AG09309 (cell line): ENCODE measurements at regions not wholly inside any gene's neighbourhood (a gene's known extent, or its start where the extent isn't known, plus 50 kb on each side); places are given as distances from the start of the nearest gene placed in this dataset.

Experiments
- DNase-seq: peaks from one replicate; pipeline ENCODE4 v3.0.0-alpha.2; 2010; ENCODE audit warnings: low read depth
- H3K4me3 ChIP-seq: 2 replicates; pipeline ENCODE4 v1.5.1; 2011; ENCODE audit warnings: mild to moderate bottlenecking, low read depth, low read length, moderate library complexity; ENCODE audit not compliant: control insufficient read depth
- TF ChIP-seq, protein P1 (sequence below): IDR thresholded peaks from 2 replicates; pipeline ENCODE4 v1.5.1; 2011; ENCODE audit warnings: mild to moderate bottlenecking, low read depth, low read length, inconsistent platforms; ENCODE audit not compliant: insufficient read depth, control insufficient read depth; ENCODE audit errors: missing control alignments

DNA sequence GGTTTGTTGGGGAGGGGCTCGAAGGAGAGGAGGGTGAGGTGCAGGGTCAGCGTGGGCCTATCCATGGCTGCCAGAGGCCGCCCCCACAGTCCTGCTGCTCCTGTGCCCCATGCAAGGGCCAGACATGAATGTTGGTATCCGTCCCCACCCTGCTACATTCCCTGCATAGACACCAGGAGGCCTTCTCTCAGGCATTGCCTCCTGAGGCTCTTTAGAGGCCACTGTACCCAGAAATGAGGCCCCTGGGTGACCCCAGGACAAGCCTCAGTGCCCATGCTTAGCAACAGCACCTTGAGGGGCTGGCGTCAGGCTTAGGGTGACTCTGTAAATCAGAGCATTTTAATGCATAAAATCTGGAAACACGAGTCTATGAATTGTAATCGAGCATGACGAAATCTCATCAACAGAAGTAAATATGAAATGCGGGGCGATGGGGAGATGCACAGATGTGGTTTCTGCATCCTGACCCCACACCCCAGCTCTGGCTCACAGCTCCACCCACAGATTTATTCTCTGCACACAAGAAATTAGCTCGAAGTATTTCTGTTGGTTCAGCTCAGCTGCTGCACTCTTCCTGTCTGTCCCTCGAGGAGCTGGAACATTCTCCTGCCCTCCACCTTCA, 124.0 kb upstream of the CSF3R start:
- no peak for DNase-seq
- no peak overlapping the region for H3K4me3 ChIP-seq
- TF ChIP-seq, protein P1, sequence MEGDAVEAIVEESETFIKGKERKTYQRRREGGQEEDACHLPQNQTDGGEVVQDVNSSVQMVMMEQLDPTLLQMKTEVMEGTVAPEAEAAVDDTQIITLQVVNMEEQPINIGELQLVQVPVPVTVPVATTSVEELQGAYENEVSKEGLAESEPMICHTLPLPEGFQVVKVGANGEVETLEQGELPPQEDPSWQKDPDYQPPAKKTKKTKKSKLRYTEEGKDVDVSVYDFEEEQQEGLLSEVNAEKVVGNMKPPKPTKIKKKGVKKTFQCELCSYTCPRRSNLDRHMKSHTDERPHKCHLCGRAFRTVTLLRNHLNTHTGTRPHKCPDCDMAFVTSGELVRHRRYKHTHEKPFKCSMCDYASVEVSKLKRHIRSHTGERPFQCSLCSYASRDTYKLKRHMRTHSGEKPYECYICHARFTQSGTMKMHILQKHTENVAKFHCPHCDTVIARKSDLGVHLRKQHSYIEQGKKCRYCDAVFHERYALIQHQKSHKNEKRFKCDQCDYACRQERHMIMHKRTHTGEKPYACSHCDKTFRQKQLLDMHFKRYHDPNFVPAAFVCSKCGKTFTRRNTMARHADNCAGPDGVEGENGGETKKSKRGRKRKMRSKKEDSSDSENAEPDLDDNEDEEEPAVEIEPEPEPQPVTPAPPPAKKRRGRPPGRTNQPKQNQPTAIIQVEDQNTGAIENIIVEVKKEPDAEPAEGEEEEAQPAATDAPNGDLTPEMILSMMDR = no peak

DNA sequence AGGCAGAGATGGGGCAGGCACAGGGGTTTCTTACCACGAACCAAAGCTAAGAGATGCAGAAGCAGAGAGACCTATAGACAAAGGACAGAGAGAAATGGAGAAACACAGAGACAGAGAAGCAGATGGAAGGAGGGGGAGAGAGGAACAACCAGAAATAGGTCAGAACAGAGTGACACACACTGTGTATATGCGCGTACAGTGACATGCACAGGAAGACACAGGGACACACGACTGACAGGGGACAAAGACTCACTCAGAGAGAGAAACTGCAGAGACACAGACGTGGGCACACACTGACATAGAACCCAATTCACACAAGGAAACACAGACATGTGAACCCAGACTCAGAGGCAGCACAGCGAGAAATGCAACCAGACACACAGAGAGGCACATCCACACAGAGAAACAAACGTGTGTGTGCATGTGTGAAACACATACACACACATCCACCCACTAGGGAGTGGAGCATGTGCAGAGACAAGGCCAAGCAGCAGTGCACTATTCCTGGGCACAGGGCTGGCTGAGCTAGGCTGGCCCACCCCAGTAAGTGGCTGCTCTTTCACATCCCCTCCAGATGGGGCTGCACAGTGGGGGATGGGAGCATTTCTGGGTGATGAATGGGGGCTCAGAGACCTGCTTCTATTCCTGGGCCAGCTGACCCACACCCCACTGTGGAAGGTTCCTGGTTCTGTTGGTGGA, 123.4 kb upstream of the CSF3R start:
- no peak for DNase-seq
- TF ChIP-seq, protein P1 = no peak
- H3K4me3 ChIP-seq = no peak overlapping the region

DNA sequence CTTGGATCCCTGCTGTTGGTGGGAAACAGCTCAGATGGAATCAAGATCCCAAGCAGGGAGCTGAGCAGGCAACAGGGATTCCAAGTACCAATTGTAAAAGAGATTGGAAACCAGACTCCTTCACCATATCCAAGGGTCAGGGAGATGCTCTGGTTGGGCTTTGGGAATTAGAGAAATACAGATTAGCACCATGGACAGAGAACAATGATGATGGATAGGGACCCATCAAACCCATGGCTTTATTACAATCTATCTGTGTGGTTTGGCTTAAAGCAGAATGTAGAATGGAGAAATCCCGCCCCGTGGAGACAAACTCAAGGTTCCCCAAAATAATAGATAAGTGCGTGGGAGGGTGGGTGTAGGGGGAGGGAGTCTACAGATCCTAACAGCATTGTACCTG, 120.7 kb upstream of the CSF3R start:
- no peak for DNase-seq
- TF ChIP-seq, protein P1 = no peak
- H3K4me3 ChIP-seq = no peak overlapping the region

DNA sequence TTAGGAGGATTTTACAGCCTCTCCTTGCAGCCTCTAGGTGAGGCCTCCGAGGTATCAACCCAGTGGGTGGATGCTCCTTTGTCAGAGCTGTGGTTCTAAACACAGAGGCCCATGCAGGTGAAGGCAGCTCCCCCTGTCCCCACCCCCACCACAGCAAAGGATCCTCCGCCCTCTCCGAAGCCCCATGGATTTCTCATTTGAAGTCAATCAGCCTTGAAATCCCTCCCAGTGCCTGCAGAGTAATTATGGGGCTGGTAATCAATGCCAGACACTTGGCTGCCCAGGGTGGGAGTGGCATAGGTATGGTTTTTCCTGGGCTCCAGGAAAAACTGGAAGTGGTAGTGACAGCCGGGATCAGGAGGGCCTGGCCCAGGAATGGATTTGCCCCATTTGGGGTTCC, 119.5 kb upstream of the CSF3R start:
- TF ChIP-seq, protein P1 = no peak
- no peak for DNase-seq

GRCh38 chr1:36599828-36600227, 117.1 kb upstream of the CSF3R start:
- TF ChIP-seq, protein P1 = no peak
- DNase-seq = no peak
- no peak overlapping the region for H3K4me3 ChIP-seq

More for the DNA sequence above, 119.5 kb upstream of the CSF3R start:
- H3K4me3 ChIP-seq = no peak overlapping the region

- no peak for DNase-seq
- no peak overlapping the region for H3K4me3 ChIP-seq
- TF ChIP-seq, protein P1 = no peak
These were observed 114.8 kb upstream of the CSF3R start for GRCh38 chr1:36597514-36597913.

DNA sequence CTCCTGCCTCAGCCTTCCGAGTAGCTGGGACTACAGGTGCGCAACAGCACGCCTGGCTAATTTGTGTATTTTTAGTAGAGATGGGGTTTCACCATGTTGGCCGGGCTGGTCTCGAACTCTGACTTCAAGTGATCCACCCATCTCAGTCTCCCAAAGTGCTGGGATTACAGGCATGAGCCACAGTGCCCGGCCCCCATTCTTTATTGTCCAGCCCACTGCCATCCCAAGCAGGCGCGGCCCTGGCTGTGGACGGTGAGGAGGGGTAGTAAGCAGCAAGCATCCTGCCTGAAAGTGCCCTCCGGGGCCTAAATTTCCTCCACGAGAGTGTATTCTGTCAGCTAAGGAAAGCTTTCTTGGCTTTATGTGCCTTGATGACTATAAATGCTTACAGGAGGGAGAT, 113.2 kb upstream of the CSF3R start:
- TF ChIP-seq, protein P1 = no peak
- DNase-seq = no peak
- H3K4me3 ChIP-seq = no peak overlapping the region
